GM12878 (cell line): ENCODE measurements at regions not wholly inside any gene's neighbourhood (a gene's known extent, or its start where the extent isn't known, plus 50 kb on each side); places are given as distances from the start of the nearest gene placed in this dataset.

Experiments used
- ATAC-seq: fragments of 200-7000 bp; cut with Tn5 transposase; 3 replicates; pipeline ENCODE4 v1.9.1; 2020; ENCODE audit warnings: mild to moderate bottlenecking, moderate library complexity
- BruUV-seq: library from RNA; stranded (reverse); fragments of 400-500 nt; replicated peaks from 2 replicates; lab custom pipeline; 2021; lab: Mats Ljungman, UMichigan
- CTCF ChIA-PET: fragments of 300-600 bp; sonication (Branson Sonifier 250); formaldehyde crosslinking; extraction: SDS; loops from one replicate; lab custom pipeline; 2021; ENCODE audit warnings: inconsistent platforms; lab: Yijun Ruan, JAX
- POLR2A ChIA-PET: fragments of 350-600 bp; formaldehyde crosslinking; extraction: SDS; loops from one replicate; lab custom pipeline; 2021; ENCODE audit warnings: inconsistent platforms; lab: Charles Lee
- RAD21 ChIA-PET: fragments of 300-600 bp; sonication (Branson Sonifier 250); formaldehyde crosslinking; loops from one replicate; lab custom pipeline; 2023; ENCODE audit warnings: antibody characterized with exemption; ENCODE audit not compliant: unreplicated experiment; lab: Charles Lee
- SMC1A ChIA-PET: fragments of 300-600 bp; sonication (Branson Sonifier 250); formaldehyde crosslinking; loops from one replicate; lab custom pipeline; 2023; ENCODE audit not compliant: unreplicated experiment, uncharacterized antibody; lab: Charles Lee
- DNase-seq: peaks from one replicate; pipeline ENCODE4 v3.0.0-alpha.2; 2011; ENCODE audit warnings: low read depth, low spot score
- FAIRE-seq: peaks from 3 replicates; lab custom pipeline; 2011; peaks lifted over from hg19 to GRCh38; lab: Jason Lieb, UNC
- H2AFZ ChIP-seq: 2 replicates; pipeline ENCODE4 v1.6.0; 2011; ENCODE audit warnings: low read depth, low read length, control low read depth; ENCODE audit not compliant: control insufficient read depth
- H3K27ac ChIP-seq: 2 replicates; pipeline ENCODE4 v1.5.1; 2011; ENCODE audit warnings: control low read depth; ENCODE audit not compliant: control insufficient read depth, insufficient read depth
- H3K27me3 ChIP-seq, 2 experiments: replicated peaks in 1 of 2; 2 replicates each; pipeline versions ENCODE4 v1.6.0 to v1.6.1; 2011; ENCODE audit warnings: low read length in 1 of 2; ENCODE audit not compliant: control insufficient read depth in 2 of 2, insufficient read depth in 2 of 2
- H3K36me3 ChIP-seq, 2 experiments: 2 replicates each; pipeline ENCODE4 v1.5.1; 2011; ENCODE audit warnings: low read length in 1 of 2; ENCODE audit not compliant: control insufficient read depth in 2 of 2, insufficient read depth in 2 of 2
- H3K4me1 ChIP-seq: 2 replicates; pipeline ENCODE4 v1.6.1; 2011; ENCODE audit warnings: mild to moderate bottlenecking, low read length, moderate library complexity, mixed read lengths; ENCODE audit not compliant: control insufficient read depth, insufficient read depth
- H3K4me2 ChIP-seq: 2 replicates; pipeline ENCODE4 v1.6.0; 2011; ENCODE audit warnings: control low read depth; ENCODE audit not compliant: control insufficient read depth, insufficient read depth
- H3K4me3 ChIP-seq: fragments of 200-600 bp; sonication (generic); 2 replicates; pipeline ENCODE4 v1.5.1; 2016
- H3K79me2 ChIP-seq: 2 replicates; pipeline ENCODE4 v1.6.0; 2011; ENCODE audit warnings: low read length; ENCODE audit not compliant: control insufficient read depth, insufficient read depth
- H3K9ac ChIP-seq: 2 replicates; pipeline ENCODE4 v1.8.0; 2011; ENCODE audit warnings: low read length, control low read depth, mixed read lengths; ENCODE audit not compliant: control insufficient read depth, insufficient read depth
- H3K9me3 ChIP-seq: replicated peaks from 3 replicates; pipeline ENCODE4 v1.5.1; 2011; ENCODE audit warnings: mild to moderate bottlenecking, low read length; ENCODE audit not compliant: control insufficient read depth, insufficient read depth
- H4K20me1 ChIP-seq: 2 replicates; pipeline ENCODE4 v1.6.0; 2011; ENCODE audit not compliant: control insufficient read depth, insufficient read depth
- ASH2L ChIP-seq: fragments of 300-600, 200-600 bp; sonication (generic); IDR thresholded peaks from 2 replicates; pipeline ENCODE4 v1.6.1; 2017; ENCODE audit warnings: low read depth, mild to moderate bottlenecking, borderline replicate concordance
- ATF3 ChIP-seq: IDR thresholded peaks from 2 replicates; pipeline ENCODE4 v1.6.1; 2011; ENCODE audit warnings: low read depth, mild to moderate bottlenecking, low read length, moderate library complexity, borderline replicate concordance; ENCODE audit errors: extremely low read depth
- BCLAF1 ChIP-seq: fragments of 450-650 bp; IDR thresholded peaks from 2 replicates; pipeline ENCODE4 v1.6.1; 2017; ENCODE audit warnings: antibody characterized with exemption, mild to moderate bottlenecking, moderate library complexity
- CBFB ChIP-seq: IDR thresholded peaks from 2 replicates; pipeline ENCODE4 v1.6.1; 2016; ENCODE audit warnings: antibody characterized with exemption, low read depth
- EED ChIP-seq: sonication (generic); IDR thresholded peaks from 2 replicates; pipeline ENCODE4 v1.6.1; 2016; ENCODE audit warnings: antibody characterized with exemption, low read depth
- FOS ChIP-seq: IDR thresholded peaks from 3 replicates; pipeline ENCODE4 v1.6.1; 2011; ENCODE audit warnings: borderline replicate concordance; ENCODE audit not compliant: insufficient read length; ENCODE audit errors: extremely low read depth
- JUND ChIP-seq: IDR thresholded peaks from 2 replicates; pipeline ENCODE4 v1.6.1; 2012; ENCODE audit warnings: low read depth, mild to moderate bottlenecking, low read length, improper control_type of control experiment, moderate library complexity
- KLF5 ChIP-seq: fragments of 450-650 bp; IDR thresholded peaks from 2 replicates; pipeline ENCODE4 v1.6.1; 2014; ENCODE audit warnings: mild to moderate bottlenecking; ENCODE audit not compliant: partially characterized antibody
- MTA3 ChIP-seq: IDR thresholded peaks from 2 replicates; pipeline ENCODE4 v1.6.1; 2012; ENCODE audit warnings: low read length, inconsistent platforms, borderline replicate concordance
- MXI1 ChIP-seq: fragments of 150-350 bp; IDR thresholded peaks from 2 replicates; pipeline ENCODE4 v1.6.1; 2011; ENCODE audit warnings: low read depth, mild to moderate bottlenecking, inconsistent platforms, low read length, improper control_type of control experiment
- NR2C1 ChIP-seq: fragments of 450-650 bp; IDR thresholded peaks from 2 replicates; pipeline ENCODE4 v1.6.1; 2017; ENCODE audit warnings: antibody characterized with exemption, mild to moderate bottlenecking, moderate library complexity
- POLR2A ChIP-seq: IDR thresholded peaks from 2 replicates; pipeline ENCODE4 v1.6.1; 2011; ENCODE audit warnings: low read depth, mild to moderate bottlenecking, low read length
- PRDM15 ChIP-seq: fragments of 450-650 bp; formaldehyde crosslinking; IDR thresholded peaks from 2 replicates; pipeline ENCODE4 v1.4.0; 2020; ENCODE audit warnings: mild to moderate bottlenecking, moderate library complexity
- RAD51 ChIP-seq: fragments of 450-650 bp; IDR thresholded peaks from 2 replicates; pipeline ENCODE4 v1.6.1; 2016; ENCODE audit warnings: moderate library complexity, mild to moderate bottlenecking, inconsistent platforms
- RUNX3 ChIP-seq: IDR thresholded peaks from 2 replicates; pipeline ENCODE4 v1.6.1; 2012; ENCODE audit warnings: low read length, inconsistent platforms
- SMAD5 ChIP-seq: IDR thresholded peaks from 2 replicates; pipeline ENCODE4 v1.6.1; 2016; ENCODE audit warnings: antibody characterized with exemption, low read depth
- STAT3 ChIP-seq: IDR thresholded peaks from 2 replicates; pipeline ENCODE4 v1.6.1; 2011; ENCODE audit warnings: low read depth, low read length, improper control_type of control experiment
- YY1 ChIP-seq: IDR thresholded peaks from 2 replicates; pipeline ENCODE4 v1.6.1; 2011; ENCODE audit warnings: low read depth, mild to moderate bottlenecking, low read length
- ZNF384 ChIP-seq: IDR thresholded peaks from 2 replicates; pipeline ENCODE4 v1.6.1; 2012; ENCODE audit warnings: low read depth, mild to moderate bottlenecking, low read length, improper control_type of control experiment, borderline replicate concordance
- WGBS: methylation state at CpG from one replicate; pipeline ENCODE4 v1.1.6; 2016; ENCODE audit warnings: low lambda C conversion rate; ENCODE audit not compliant: insufficient replicate concordance, insufficient coverage; ENCODE audit errors: missing lambda C conversion rate; 5-methylcytosine and 5-hydroxymethylcytosine counted together
- in situ Hi-C: fragments of 300-500 bp; cut with MboI; formaldehyde crosslinking; loops from 9 replicates; pipeline ENCODE4 v1.14.3; 2018; ENCODE audit warnings: mixed read lengths
- intact Hi-C: fragments of 100-400 bp; cut with micrococcal nuclease; formaldehyde crosslinking; loops from one replicate; pipeline ENCODE4 v1.14.2; 2022; ENCODE audit not compliant: unreplicated experiment

GRCh38 chr4:187889651-187890050, 105.9 kb upstream of the ZFP42 start (continued):
- no peak for TF ChIP-seq PRDM15 (CRISPR knock-in tag)
- no peak for TF ChIP-seq JUND
- no peak for TF ChIP-seq EED
- no peak for TF ChIP-seq MTA3
- TF ChIP-seq CBFB: no peak
- no peak for TF ChIP-seq MXI1

GRCh38 chr4:187893418-187893817, 102.2 kb upstream of the ZFP42 start:
- Histone ChIP-seq H3K4me2 (no peak overlapping the region), H3K27ac (no peak overlapping the region), H3K79me2 (no peaks in the 10 kb centered on the region), H3K4me1 (no peaks in the 10 kb centered on the region), H2AFZ (no peak overlapping the region), H3K4me3 (no peak overlapping the region), H3K27me3 (no peaks in the 10 kb centered on the region), H3K36me3 (no peaks in the 10 kb centered on the region), H3K9ac (no peak overlapping the region), H3K9me3 (no peaks in the 10 kb centered on the region), H4K20me1 (no peaks in the 10 kb centered on the region)
- CTCF ChIA-PET: no interaction called here
- intact Hi-C loops: no loop called here
- ATAC-seq (no peak), FAIRE-seq (no peak), DNase-seq (no peak)
- SMC1A ChIA-PET: no interaction called here
- BruUV-seq: no TSS peak
- RAD21 ChIA-PET: no interaction called here
- WGBS: 43% methylated on average over 5 of the region's 5 CpGs
- in situ Hi-C loops: no loop called here
- POLR2A ChIA-PET: no interaction called here
- TF ChIP-seq POLR2A (no peak), ATF3 (no peak), ZNF384 (no peak), SMAD5 (no peak), STAT3 (no peak), KLF5 (no peak), RUNX3 (no peak), RAD51 (no peak), ASH2L (no peak), YY1 (no peak), NR2C1 (no peak), BCLAF1 (no peak), FOS (no peak)
